HEK293 (cell line): ENCODE measurements at regions not wholly inside any gene's neighbourhood (a gene's known extent, or its start where the extent isn't known, plus 50 kb on each side); places are given as distances from the start of the nearest gene placed in this dataset.

Experiments used
- ZBTB7A ChIP-seq: fragments of 450-650 bp; formaldehyde crosslinking; IDR thresholded peaks from 2 replicates; pipeline ENCODE4 v1.5.1; 2016; ENCODE audit warnings: low read depth, missing biosample characterization, missing genetic modification characterization
- ZBTB8A ChIP-seq: fragments of 450-650 bp; formaldehyde crosslinking; IDR thresholded peaks from 2 replicates; pipeline ENCODE4 v1.5.1; 2016; ENCODE audit warnings: missing biosample characterization, missing genetic modification characterization
- ZNF23 ChIP-seq: fragments of 450-650 bp; formaldehyde crosslinking; IDR thresholded peaks from 2 replicates; pipeline ENCODE4 v1.5.1; 2016; ENCODE audit warnings: missing biosample characterization, missing genetic modification characterization, borderline replicate concordance
- ZNF626 ChIP-seq: fragments of 450-650 bp; sonication (Bioruptor Pico); formaldehyde crosslinking; IDR thresholded peaks from 2 replicates; pipeline ENCODE4 v1.5.1; 2018; ENCODE audit warnings: missing biosample characterization, missing genetic modification characterization, inconsistent platforms
- TF ChIP-seq, protein P1 (sequence below): fragments of 450-650 bp; formaldehyde crosslinking; IDR thresholded peaks from 2 replicates; pipeline ENCODE4 v1.5.1; 2016; ENCODE audit warnings: missing biosample characterization, missing genetic modification characterization
- TF ChIP-seq, protein P2 (sequence below): fragments of 450-650 bp; formaldehyde crosslinking; IDR thresholded peaks from 2 replicates; pipeline ENCODE4 v1.5.1; 2016; ENCODE audit warnings: missing biosample characterization, missing genetic modification characterization
- TF ChIP-seq, protein P3 (sequence below): fragments of 450-650 bp; formaldehyde crosslinking; IDR thresholded peaks from 2 replicates; pipeline ENCODE4 v1.5.1; 2016; ENCODE audit warnings: missing biosample characterization, missing genetic modification characterization
- TF ChIP-seq, protein P4 (sequence below): fragments of 450-650 bp; formaldehyde crosslinking; IDR thresholded peaks from 2 replicates; pipeline ENCODE4 v1.5.1; 2016; ENCODE audit warnings: missing biosample characterization, missing genetic modification characterization

DNA sequence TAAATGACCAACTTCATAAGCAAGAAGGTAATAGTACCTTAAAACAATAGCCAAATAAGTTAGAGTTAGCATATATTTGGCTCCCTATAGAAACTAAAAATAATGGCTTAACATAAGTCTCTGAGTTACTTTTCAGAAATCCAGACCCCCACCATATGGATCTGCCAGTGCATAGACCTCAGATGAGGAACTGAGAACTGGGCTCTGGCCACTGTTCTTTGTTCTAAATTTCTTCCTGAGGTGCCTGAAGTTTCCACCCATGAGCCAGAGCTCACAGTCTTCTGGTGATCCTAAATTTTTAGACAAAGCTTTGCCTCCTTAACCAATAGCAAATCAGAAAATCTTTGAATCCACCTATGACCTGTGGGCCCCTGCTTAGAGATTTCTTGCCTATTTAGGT, 250.9 kb downstream of the YTHDC2 start:
- no peak for TF ChIP-seq ZNF626 (tag by site-specific recombination)
- no peak for TF ChIP-seq ZNF23 (tag by site-specific recombination)
- TF ChIP-seq, protein P1, sequence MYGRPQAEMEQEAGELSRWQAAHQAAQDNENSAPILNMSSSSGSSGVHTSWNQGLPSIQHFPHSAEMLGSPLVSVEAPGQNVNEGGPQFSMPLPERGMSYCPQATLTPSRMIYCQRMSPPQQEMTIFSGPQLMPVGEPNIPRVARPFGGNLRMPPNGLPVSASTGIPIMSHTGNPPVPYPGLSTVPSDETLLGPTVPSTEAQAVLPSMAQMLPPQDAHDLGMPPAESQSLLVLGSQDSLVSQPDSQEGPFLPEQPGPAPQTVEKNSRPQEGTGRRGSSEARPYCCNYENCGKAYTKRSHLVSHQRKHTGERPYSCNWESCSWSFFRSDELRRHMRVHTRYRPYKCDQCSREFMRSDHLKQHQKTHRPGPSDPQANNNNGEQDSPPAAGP: no peak
- TF ChIP-seq ZBTB7A (tag by site-specific recombination): no peak
- TF ChIP-seq, protein P2, sequence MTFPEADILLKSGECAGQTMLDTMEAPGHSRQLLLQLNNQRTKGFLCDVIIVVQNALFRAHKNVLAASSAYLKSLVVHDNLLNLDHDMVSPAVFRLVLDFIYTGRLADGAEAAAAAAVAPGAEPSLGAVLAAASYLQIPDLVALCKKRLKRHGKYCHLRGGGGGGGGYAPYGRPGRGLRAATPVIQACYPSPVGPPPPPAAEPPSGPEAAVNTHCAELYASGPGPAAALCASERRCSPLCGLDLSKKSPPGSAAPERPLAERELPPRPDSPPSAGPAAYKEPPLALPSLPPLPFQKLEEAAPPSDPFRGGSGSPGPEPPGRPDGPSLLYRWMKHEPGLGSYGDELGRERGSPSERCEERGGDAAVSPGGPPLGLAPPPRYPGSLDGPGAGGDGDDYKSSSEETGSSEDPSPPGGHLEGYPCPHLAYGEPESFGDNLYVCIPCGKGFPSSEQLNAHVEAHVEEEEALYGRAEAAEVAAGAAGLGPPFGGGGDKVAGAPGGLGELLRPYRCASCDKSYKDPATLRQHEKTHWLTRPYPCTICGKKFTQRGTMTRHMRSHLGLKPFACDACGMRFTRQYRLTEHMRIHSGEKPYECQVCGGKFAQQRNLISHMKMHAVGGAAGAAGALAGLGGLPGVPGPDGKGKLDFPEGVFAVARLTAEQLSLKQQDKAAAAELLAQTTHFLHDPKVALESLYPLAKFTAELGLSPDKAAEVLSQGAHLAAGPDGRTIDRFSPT (tag by site-specific recombination): no peak
- TF ChIP-seq, protein P3, sequence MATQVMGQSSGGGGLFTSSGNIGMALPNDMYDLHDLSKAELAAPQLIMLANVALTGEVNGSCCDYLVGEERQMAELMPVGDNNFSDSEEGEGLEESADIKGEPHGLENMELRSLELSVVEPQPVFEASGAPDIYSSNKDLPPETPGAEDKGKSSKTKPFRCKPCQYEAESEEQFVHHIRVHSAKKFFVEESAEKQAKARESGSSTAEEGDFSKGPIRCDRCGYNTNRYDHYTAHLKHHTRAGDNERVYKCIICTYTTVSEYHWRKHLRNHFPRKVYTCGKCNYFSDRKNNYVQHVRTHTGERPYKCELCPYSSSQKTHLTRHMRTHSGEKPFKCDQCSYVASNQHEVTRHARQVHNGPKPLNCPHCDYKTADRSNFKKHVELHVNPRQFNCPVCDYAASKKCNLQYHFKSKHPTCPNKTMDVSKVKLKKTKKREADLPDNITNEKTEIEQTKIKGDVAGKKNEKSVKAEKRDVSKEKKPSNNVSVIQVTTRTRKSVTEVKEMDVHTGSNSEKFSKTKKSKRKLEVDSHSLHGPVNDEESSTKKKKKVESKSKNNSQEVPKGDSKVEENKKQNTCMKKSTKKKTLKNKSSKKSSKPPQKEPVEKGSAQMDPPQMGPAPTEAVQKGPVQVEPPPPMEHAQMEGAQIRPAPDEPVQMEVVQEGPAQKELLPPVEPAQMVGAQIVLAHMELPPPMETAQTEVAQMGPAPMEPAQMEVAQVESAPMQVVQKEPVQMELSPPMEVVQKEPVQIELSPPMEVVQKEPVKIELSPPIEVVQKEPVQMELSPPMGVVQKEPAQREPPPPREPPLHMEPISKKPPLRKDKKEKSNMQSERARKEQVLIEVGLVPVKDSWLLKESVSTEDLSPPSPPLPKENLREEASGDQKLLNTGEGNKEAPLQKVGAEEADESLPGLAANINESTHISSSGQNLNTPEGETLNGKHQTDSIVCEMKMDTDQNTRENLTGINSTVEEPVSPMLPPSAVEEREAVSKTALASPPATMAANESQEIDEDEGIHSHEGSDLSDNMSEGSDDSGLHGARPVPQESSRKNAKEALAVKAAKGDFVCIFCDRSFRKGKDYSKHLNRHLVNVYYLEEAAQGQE (tag by site-specific recombination): no peak
- TF ChIP-seq ZBTB8A (tag by site-specific recombination): no peak
- TF ChIP-seq, protein P4, sequence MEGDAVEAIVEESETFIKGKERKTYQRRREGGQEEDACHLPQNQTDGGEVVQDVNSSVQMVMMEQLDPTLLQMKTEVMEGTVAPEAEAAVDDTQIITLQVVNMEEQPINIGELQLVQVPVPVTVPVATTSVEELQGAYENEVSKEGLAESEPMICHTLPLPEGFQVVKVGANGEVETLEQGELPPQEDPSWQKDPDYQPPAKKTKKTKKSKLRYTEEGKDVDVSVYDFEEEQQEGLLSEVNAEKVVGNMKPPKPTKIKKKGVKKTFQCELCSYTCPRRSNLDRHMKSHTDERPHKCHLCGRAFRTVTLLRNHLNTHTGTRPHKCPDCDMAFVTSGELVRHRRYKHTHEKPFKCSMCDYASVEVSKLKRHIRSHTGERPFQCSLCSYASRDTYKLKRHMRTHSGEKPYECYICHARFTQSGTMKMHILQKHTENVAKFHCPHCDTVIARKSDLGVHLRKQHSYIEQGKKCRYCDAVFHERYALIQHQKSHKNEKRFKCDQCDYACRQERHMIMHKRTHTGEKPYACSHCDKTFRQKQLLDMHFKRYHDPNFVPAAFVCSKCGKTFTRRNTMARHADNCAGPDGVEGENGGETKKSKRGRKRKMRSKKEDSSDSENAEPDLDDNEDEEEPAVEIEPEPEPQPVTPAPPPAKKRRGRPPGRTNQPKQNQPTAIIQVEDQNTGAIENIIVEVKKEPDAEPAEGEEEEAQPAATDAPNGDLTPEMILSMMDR: no peak
